HG03439 (cell line): ENCODE measurements at regions not wholly inside any gene's neighbourhood (a gene's known extent, or its start where the extent isn't known, plus 50 kb on each side); places are given as distances from the start of the nearest gene placed in this dataset.
"Not testable (repeated sequence)": the region's sequence is repeated elsewhere in the genome, so short reads cannot be mapped to it uniquely, and the experiment has no call there.

Experiments used
- ATAC-seq: cut with Tn5 transposase; IDR thresholded peaks from one replicate; pipeline ENCODE4 v1.9.1; 2021; ENCODE audit warnings: mild to moderate bottlenecking, moderate library complexity; ENCODE audit not compliant: unreplicated experiment

DNA sequence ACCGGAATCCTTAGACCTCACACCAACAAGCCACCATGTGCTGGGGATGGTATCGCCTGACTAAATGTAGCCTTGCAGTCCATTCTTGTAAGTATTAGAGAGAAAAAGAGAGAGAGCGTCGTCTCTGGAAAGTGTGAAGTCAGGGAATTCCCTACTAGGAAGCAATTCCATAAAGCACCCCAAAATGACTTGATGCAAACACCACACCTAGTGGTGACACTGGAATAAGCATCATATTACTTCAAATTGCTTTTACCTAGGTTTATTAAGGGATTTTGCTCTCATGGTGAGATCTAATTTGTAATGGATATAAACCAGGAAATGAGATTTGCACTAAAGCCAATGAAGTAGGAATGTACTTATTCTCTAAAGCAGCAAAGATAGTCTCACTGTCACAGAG is 111.4 kb upstream of the METTL9 start:
- ATAC-seq = not testable (repeated sequence)

- ATAC-seq = not testable (repeated sequence)
Observed at GRCh38 chr16:21499046-21499445, 100.3 kb upstream of the METTL9 start.

DNA sequence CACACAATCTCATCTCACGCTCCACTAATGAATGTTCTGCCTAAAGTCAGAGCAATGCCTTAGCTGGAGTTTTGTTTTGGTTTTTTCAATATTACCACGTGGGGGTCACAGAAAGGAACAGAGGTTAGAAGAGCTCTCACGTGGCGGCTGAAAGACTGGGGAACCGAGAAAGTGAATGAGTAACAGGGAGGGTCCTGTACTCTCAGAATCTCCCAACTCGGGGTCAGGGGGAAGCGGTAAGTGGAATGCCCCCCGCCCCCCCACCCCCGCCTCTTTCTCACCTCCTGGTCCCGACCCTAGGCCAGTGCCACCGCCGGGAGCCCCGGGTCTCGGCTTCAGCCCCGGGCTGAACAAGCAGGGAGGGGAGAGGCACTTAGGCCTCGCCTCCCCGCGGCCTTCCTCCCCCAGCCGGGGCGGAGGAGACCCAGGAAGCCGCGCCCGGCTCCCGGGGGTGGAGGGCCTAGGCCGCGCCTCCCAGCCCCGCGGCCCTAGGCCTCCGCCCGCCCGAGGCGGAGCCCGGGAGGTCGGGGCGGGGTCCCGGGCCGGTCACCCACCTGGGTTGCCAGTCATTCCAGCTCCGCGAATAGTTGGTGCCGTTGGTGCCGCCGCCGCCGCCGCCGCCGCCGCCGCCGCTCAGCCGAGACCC is 98.0 kb upstream of the METTL9 start:
- ATAC-seq = peak; percentile 48

DNA sequence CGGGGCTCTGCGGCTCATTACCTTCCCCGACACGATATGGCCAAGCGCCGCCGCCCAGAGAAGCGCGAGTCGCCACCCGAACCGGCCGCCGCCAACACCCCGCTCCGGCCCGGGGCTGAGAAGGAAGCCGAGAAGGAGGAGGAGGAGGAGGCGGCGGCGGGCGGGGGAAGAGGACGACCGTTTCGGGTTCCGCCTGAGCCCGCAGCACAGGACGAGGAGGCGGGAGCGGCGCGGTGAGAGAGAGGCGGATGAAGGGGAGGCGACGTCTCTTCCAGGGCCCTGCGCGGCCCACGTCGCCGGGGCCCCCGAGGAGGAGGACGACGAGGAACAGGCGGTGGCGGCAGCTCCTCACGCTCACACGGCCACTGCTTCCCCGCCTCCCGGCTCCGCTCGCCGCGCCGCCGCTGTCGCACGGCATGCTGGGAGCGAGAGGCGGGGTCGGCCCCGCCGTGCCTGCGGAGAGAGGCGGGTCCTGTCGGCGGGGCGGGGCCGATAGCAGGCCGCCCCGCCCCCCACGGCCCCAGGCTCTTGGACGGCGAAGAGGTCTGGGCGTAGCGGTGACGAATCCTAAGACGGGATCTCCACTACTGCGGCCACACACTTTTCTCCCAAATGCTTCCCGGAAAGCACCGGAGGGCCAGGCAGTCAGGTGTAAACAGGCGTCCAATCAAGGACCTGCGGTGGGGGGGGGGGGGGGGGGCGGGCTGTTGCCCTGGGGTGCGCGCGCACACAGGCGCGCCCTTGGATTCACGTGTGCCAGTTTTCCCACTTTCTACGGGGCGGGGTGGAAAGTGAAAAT is 97.3 kb upstream of the METTL9 start:
- peak; percentile 80 for ATAC-seq

- ATAC-seq = not testable (repeated sequence)
Observed at GRCh38 chr16:21503574-21503920, 95.8 kb upstream of the METTL9 start.

GRCh38 chr16:21503941-21504832 is 95.2 kb upstream of the METTL9 start:
- ATAC-seq = not testable (repeated sequence)

DNA sequence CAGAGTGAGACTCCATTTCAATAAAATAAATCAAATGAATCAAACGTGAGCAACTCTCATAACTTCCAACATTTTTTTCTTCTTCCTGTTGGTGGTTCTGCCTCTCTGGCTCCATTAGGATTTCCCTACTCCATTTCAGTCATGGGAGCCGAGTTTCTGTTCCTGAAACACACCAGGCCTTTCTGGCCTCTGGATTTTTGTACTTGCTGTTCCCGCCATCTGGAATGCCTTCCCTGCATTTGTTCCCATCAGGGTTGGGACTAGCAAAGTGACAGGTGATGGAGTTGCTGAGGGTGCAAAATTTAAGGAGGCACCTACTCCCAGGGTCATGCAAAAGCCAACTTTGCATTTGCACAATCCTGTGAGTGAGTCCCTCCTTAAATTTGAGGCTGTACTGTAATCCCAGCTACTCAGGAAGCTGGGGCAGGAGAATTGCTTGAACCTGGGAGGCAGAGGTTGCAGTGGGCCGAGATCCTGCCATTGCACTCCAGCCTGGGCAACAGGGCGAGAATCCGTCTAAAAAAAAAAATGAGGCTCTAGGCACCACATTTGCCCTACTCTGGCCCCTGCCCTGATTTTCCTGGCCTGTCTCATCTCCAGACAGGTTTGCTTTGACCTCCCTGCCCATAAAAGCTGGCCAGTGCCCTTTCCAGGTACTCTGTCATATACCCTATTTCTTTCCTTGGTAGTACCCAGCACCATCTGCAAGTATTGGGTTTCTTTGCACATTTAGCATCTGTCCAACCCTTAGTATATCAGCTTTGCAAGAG is 93.4 kb upstream of the METTL9 start:
- ATAC-seq = not testable (repeated sequence)

DNA sequence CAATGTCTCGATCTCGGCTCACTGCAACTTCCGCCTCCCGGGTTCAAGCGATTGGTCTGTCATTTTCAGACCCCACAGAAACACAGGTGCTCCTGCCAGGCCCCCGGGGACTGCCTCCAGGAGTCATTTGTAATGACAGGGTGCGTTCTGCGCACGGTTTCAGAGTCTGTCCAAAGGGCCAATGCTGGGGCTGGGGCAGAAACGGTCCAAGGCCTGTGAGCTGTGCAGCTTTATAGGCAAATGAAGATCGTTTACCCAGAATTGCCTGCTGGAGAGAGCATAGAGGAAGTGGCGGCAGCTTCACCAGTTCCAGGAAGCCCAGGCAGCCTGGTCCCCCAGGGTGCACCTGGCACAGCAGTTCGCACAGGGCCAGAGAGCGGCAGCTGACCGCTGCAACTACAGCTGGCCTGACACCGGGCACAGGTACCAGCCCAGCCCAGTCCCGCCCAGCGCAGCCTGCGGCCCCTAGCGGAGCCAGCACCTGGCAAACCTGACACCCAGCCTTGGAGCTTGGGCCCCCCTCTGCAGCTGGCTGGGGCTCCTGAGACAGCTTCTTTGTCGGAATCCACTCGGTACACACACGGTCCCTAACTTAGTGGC is 92.4 kb upstream of the METTL9 start:
- ATAC-seq = peak; percentile 45

- not testable (repeated sequence) for ATAC-seq
Observed at GRCh38 chr16:21507631-21508305, 91.6 kb upstream of the METTL9 start.

- not testable (repeated sequence) for ATAC-seq
Observed at GRCh38 chr16:21508661-21509436, 90.5 kb upstream of the METTL9 start.

DNA sequence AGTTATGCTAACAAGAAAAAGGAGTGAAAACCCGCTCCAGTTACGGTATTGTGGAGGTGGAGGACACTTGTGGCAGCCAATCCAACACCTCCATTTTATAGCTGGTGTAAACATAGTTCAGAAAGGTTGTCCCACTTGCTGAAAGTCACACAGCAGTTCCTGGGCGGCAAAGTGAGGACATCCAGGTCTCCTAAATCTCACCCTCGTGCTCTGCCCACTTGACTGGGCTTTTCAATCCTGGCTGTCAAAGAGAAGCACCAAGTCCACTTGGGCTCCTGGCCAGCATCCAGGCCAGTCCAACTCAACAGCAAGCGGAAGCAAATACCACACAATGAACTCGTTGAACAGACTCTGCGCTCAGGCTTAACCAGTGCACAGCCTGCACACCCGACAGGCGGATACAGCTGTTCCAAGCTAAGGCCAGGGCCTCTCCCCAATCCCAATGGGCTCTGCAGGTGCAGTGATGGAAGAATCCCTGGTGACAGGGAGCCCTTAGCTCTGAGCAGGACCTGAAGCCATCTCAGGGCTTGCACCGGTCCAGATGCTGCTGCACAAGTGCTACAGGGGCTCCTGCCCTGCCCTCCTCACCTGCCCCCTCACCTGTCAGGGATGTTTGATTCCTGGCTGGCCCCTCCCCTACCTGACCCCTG is 89.8 kb upstream of the METTL9 start:
- ATAC-seq = not testable (repeated sequence)

DNA sequence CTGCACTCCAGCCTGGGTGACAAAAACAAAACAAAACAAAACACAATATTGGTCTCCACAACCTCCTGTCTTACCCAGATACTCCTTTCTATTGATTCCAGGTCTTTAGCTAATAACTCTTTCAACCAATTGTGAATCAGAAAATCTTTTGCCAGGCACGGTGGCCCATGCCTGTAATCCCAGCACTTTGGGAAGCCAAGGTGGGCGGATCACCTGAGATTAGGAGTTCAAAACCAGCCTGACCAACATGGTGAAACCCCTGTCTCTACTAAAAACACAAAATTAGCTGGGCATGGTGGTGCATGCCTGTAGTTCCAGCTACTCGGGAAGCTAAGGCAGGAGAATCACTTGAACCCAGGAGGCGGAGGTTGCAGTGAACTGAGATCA is 88.5 kb upstream of the METTL9 start:
- ATAC-seq = not testable (repeated sequence)

DNA sequence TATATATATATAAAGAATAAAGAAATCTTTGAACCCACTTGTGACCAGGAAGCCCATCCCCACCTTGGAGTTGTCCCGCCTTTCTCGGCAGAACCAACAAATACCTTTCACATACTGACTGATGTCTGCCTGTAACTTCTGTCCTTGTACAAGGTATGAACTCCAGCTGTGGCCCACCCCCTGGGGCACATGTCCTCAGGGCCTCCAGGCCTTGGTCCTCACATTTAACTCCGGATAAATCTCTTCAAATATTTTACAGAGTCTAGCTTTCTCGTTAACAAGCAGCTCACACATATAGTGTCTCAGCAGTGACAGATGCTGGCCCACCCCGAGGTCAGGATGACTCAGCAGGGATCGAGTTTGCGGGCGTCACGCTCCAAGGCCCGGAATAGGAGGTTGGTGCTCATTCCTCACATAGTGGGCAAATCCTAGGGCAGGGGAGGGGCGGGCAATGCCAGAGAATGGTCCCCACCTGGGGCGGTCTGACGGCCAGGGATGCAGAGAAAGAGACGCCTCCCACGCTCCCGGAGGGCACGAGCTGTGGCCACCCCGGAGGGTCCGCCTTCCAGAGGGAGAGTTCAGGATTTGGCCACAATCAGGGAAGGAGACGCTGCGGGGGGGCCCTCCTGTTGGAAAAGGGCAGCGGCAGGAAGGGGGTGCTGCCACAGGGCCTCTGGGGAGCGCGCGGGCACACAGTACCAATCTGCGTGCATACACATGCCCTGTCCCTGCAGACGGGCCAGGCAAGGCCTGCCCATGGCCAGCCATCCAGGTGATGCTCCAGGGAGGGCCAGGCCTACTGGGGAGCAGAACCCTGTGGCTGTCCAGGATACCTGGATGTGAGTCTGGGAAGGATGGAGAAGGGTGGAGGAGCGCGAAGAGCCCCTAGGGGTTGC is 87.8 kb upstream of the METTL9 start:
- not testable (repeated sequence) for ATAC-seq

DNA sequence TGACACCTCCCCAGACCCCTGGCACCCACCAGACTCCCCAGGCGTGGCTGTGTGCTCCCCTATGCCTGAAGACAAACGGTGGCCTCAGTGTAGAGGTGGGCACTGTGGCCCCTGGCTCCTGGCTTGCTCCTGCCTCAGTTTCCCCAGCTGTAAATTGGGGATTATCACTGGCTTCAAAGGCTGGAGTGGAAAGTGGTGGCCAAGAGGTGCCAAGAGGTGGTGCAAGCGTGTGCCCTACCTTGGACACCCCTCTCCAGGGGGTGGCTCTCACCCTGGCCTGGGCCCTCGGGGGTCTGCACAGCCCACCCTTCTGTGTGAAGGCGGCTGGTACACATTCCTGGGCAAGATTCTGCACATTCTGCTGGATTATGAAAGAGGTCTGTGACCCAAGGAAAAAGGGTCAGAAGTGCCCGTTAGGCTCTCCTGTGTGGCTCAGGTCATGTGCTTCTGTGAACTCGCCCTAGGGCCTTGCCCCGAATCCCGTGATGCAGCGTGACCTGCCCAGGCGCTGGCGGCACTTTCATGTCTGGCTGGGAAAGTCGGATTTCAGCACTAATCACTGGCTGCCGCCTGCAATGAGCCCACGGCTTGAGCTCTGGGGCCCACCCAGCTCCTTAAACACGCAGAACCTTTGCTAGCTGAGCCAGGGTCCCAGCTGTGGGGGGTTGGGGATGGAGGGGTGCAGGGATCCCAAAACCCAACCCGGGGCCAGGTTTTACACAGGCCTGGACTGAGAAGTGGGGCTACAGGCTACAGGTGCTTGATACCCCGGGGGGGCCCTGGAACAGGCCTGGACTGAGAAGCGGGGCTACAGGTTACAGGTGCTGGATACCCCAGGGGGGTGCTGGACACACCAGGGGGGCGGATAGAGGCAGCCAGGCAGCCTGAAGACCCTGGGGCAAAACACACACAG is 86.8 kb upstream of the METTL9 start:
- ATAC-seq = not testable (repeated sequence)

DNA sequence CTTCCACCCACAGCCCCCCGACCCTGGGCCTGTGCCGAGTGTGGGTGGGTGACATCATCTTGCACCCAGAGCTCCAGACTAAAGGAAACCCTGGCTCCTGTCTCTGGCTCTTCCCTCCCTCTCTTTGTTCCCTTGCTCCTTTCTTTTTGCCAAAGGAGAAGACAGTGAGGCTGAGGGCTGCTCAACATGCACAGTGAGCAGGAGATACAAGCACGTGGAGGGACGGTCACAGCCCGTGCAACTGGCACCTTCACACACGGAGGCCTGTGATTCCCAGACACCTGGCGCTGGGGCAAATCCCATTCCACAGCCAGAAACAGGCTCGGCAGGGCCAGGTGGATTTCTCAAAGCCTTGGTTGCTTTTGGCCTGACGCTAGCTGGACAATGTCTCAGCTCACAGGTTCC is 86.0 kb upstream of the METTL9 start:
- not testable (repeated sequence) for ATAC-seq

DNA sequence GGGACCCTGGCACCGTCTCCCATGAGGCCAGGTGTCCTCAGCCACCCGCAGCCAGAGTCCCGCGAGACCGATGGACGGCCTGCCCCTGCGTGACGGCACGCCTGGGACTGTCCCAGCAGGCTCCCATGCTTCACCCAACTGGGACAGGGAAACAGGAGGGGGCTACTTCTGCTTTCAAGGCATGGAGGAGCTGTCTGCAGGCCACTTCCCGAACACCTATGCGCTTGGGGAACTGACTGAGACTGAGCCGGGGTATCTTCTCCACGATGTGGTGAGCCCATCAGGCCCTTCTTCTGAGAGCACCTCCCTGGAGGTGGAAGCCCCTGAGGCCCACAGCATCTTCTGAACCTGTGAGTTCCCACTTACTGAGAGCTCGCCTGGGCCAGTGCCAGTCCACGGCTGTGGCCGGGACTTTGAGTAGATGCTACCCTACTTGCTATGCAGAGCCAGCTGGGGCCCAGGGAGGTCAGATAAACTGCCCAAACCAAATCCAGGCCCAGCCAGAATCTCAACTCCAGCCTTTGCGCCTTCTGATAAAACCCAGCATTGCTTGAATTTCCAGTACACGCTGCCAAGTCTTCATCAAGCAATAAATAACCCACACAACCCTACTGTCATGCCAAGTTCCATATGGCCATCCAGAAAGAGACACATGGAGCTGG is 85.4 kb upstream of the METTL9 start:
- ATAC-seq = not testable (repeated sequence)
